ENCODE measurements at regions not wholly inside any gene's neighbourhood (a gene's known extent, or its start where the extent isn't known, plus 50 kb on each side); places are given as distances from the start of the nearest gene placed in this dataset.

- H3K9me3 Mint-ChIP-seq, result no peaks in the 10 kb centered on the region
- Histone ChIP-seq H3K4me1 (ENCODE audit: insufficient read depth) (no peaks in the 10 kb centered on the region), H3K4me2 (no peak overlapping the region), H3F3A (replicated peaks; ENCODE audit: low read depth) (no peaks in the 10 kb centered on the region), H3K27ac (ENCODE audit: low read depth) (no peak overlapping the region), H4K20me1 (replicated peaks; ENCODE audit: insufficient read depth) (no peaks in the 10 kb centered on the region), H3K9me2 (ENCODE audit: insufficient read depth) (no peaks in the 10 kb centered on the region; the same call in 1 of the 2 replicates), H2AFZ (peak overlapping the region; percentile 58), H3K4me3 (no peak overlapping the region), H3K36me3 (ENCODE audit: insufficient read depth) (no peaks in the 10 kb centered on the region), H3K27me3 (ENCODE audit: insufficient read depth) (no peaks in the 10 kb centered on the region), H3K79me2 (replicated peaks; ENCODE audit: insufficient read depth) (no peaks in the 10 kb centered on the region)
- no peak overlapping the region for H3K27ac Mint-ChIP-seq
- DNase-seq (ENCODE audit: low spot score) (no peak), ATAC-seq (no peak)
- TF ChIP-seq CREB1 (CRISPR knock-in tag; IDR thresholded peaks at IDR 0.05; ENCODE audit: low read depth) (no peak), EZH2phosphoT487 (IDR thresholded peaks at IDR 0.05; ENCODE audit: unreplicated experiment) (no peak), ZNF114 (CRISPR knock-in tag; IDR thresholded peaks at IDR 0.05) (no peak), EZH2 (IDR thresholded peaks at IDR 0.05; ENCODE audit: low read depth, unreplicated experiment) (no peak), JUNB (IDR thresholded peaks at IDR 0.05; ENCODE audit: unreplicated experiment) (no peak), POLR2AphosphoS5 (IDR thresholded peaks at IDR 0.05; ENCODE audit: low read depth) (no peak), NANOG (IDR thresholded peaks at IDR 0.05; ENCODE audit: borderline replicate concordance) (no peak), STAT1 (IDR thresholded peaks at IDR 0.05; ENCODE audit: unreplicated experiment) (no peak), ZNF331 (CRISPR knock-in tag; IDR thresholded peaks at IDR 0.05; ENCODE audit: low read depth) (no peak), ETS1 (IDR thresholded peaks at IDR 0.05) (no peak)
- TF ChIP-seq, protein P1, sequence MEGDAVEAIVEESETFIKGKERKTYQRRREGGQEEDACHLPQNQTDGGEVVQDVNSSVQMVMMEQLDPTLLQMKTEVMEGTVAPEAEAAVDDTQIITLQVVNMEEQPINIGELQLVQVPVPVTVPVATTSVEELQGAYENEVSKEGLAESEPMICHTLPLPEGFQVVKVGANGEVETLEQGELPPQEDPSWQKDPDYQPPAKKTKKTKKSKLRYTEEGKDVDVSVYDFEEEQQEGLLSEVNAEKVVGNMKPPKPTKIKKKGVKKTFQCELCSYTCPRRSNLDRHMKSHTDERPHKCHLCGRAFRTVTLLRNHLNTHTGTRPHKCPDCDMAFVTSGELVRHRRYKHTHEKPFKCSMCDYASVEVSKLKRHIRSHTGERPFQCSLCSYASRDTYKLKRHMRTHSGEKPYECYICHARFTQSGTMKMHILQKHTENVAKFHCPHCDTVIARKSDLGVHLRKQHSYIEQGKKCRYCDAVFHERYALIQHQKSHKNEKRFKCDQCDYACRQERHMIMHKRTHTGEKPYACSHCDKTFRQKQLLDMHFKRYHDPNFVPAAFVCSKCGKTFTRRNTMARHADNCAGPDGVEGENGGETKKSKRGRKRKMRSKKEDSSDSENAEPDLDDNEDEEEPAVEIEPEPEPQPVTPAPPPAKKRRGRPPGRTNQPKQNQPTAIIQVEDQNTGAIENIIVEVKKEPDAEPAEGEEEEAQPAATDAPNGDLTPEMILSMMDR (conservative IDR thresholded peaks at IDR 0.05; ENCODE audit: low read depth in 2 of 2), result no peak
- TF ChIP-seq, protein P2, sequence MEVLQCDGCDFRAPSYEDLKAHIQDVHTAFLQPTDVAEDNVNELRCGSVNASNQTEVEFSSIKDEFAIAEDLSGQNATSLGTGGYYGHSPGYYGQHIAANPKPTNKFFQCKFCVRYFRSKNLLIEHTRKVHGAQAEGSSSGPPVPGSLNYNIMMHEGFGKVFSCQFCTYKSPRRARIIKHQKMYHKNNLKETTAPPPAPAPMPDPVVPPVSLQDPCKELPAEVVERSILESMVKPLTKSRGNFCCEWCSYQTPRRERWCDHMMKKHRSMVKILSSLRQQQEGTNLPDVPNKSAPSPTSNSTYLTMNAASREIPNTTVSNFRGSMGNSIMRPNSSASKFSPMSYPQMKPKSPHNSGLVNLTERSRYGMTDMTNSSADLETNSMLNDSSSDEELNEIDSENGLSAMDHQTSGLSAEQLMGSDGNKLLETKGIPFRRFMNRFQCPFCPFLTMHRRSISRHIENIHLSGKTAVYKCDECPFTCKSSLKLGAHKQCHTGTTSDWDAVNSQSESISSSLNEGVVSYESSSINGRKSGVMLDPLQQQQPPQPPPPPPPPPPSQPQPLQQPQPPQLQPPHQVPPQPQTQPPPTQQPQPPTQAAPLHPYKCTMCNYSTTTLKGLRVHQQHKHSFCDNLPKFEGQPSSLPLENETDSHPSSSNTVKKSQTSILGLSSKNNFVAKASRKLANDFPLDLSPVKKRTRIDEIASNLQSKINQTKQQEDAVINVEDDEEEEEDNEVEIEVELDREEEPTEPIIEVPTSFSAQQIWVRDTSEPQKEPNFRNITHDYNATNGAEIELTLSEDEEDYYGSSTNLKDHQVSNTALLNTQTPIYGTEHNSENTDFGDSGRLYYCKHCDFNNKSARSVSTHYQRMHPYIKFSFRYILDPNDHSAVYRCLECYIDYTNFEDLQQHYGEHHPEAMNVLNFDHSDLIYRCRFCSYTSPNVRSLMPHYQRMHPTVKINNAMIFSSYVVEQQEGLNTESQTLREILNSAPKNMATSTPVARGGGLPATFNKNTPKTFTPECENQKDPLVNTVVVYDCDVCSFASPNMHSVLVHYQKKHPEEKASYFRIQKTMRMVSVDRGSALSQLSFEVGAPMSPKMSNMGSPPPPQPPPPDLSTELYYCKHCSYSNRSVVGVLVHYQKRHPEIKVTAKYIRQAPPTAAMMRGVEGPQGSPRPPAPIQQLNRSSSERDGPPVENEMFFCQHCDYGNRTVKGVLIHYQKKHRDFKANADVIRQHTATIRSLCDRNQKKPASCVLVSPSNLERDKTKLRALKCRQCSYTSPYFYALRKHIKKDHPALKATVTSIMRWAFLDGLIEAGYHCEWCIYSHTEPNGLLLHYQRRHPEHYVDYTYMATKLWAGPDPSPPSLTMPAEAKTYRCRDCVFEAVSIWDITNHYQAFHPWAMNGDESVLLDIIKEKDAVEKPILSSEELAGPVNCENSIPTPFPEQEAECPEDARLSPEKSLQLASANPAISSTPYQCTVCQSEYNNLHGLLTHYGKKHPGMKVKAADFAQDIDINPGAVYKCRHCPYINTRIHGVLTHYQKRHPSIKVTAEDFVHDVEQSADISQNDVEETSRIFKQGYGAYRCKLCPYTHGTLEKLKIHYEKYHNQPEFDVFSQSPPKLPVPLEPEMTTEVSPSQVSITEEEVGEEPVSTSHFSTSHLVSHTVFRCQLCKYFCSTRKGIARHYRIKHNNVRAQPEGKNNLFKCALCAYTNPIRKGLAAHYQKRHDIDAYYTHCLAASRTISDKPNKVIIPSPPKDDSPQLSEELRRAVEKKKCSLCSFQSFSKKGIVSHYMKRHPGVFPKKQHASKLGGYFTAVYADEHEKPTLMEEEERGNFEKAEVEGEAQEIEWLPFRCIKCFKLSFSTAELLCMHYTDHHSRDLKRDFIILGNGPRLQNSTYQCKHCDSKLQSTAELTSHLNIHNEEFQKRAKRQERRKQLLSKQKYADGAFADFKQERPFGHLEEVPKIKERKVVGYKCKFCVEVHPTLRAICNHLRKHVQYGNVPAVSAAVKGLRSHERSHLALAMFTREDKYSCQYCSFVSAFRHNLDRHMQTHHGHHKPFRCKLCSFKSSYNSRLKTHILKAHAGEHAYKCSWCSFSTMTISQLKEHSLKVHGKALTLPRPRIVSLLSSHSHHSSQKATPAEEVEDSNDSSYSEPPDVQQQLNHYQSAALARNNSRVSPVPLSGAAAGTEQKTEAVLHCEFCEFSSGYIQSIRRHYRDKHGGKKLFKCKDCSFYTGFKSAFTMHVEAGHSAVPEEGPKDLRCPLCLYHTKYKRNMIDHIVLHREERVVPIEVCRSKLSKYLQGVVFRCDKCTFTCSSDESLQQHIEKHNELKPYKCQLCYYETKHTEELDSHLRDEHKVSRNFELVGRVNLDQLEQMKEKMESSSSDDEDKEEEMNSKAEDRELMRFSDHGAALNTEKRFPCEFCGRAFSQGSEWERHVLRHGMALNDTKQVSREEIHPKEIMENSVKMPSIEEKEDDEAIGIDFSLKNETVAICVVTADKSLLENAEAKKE (CRISPR knock-in tag; IDR thresholded peaks at IDR 0.05), result no peak
- TF ChIP-seq, protein P3, sequence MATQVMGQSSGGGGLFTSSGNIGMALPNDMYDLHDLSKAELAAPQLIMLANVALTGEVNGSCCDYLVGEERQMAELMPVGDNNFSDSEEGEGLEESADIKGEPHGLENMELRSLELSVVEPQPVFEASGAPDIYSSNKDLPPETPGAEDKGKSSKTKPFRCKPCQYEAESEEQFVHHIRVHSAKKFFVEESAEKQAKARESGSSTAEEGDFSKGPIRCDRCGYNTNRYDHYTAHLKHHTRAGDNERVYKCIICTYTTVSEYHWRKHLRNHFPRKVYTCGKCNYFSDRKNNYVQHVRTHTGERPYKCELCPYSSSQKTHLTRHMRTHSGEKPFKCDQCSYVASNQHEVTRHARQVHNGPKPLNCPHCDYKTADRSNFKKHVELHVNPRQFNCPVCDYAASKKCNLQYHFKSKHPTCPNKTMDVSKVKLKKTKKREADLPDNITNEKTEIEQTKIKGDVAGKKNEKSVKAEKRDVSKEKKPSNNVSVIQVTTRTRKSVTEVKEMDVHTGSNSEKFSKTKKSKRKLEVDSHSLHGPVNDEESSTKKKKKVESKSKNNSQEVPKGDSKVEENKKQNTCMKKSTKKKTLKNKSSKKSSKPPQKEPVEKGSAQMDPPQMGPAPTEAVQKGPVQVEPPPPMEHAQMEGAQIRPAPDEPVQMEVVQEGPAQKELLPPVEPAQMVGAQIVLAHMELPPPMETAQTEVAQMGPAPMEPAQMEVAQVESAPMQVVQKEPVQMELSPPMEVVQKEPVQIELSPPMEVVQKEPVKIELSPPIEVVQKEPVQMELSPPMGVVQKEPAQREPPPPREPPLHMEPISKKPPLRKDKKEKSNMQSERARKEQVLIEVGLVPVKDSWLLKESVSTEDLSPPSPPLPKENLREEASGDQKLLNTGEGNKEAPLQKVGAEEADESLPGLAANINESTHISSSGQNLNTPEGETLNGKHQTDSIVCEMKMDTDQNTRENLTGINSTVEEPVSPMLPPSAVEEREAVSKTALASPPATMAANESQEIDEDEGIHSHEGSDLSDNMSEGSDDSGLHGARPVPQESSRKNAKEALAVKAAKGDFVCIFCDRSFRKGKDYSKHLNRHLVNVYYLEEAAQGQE (IDR thresholded peaks at IDR 0.05; ENCODE audit: unreplicated experiment), result no peak
- no peaks in the 10 kb centered on the region for H3K27me3 Mint-ChIP-seq (ENCODE audit: insufficient read depth, low read depth, poor library complexity)
- no peak overlapping the region for H3K4me3 Mint-ChIP-seq
- H3K4me1 Mint-ChIP-seq, result peaks cover 13% of the 10 kb centered on the region
- H3K36me3 Mint-ChIP-seq (ENCODE audit: low read depth), result no peaks in the 10 kb centered on the region
These were observed 648.0 kb downstream of the IRX1 start for GRCh38 chr5:4243479-4244264.

All from GM23338 (cell line).